Sigmoid colon (tissue), 6 donors: ENCODE measurements at regions not wholly inside any gene's neighbourhood (a gene's known extent, or its start where the extent isn't known, plus 50 kb on each side); places are given as distances from the start of the nearest gene placed in this dataset.

Experiments used
- DNase-seq: peaks from one replicate; pipeline ENCODE4 v3.0.0-alpha.2; 2019
- H3K27ac ChIP-seq, 4 donors: fragments of 200-600 bp; sonication (generic); one replicate each; pipeline ENCODE4 v1.5.1; 2016 to 2019; ENCODE audit warnings: mild to moderate bottlenecking in 1 of 4
- H3K27me3 ChIP-seq, 3 donors: fragments of 200-600 bp; sonication (generic); one replicate each; pipeline ENCODE4 v1.5.1; 2019; ENCODE audit warnings: mild to moderate bottlenecking in 1 of 3
- H3K36me3 ChIP-seq, 4 donors: fragments of 200-600 bp; sonication (generic); one replicate each; pipeline ENCODE4 v1.5.1; 2016 to 2019
- H3K4me1 ChIP-seq, 4 donors: fragments of 200-600 bp; sonication (generic); one replicate each; pipeline ENCODE4 v1.5.1; 2017 to 2019
- H3K4me3 ChIP-seq, 4 donors: fragments of 200-600 bp; sonication (generic); one replicate each; pipeline ENCODE4 v1.5.1; 2017 to 2019; ENCODE audit warnings: mild to moderate bottlenecking in 2 of 4, moderate library complexity in 1 of 4
- H3K9me3 ChIP-seq, 4 donors: fragments of 200-600 bp in 3 of 4; sonication (generic) in 3 of 4; one replicate each; pipeline versions ENCODE4 v1.5.1 to v1.6.1; 2013 to 2019
- CTCF ChIP-seq, 4 experiments: fragments of 450-650 bp in 3 of 4; fragments of 200-600 bp in 1 of 4; IDR thresholded peaks; one replicate each; pipeline ENCODE4 v1.5.1; 2016 to 2019; ENCODE audit warnings: antibody characterized with exemption in 4 of 4, mild to moderate bottlenecking in 3 of 4, moderate library complexity in 2 of 4
- EP300 ChIP-seq, 4 donors: sonication (generic); formaldehyde crosslinking; IDR thresholded peaks; one replicate each; pipeline ENCODE4 v1.6.1; 2017; ENCODE audit warnings: antibody characterized with exemption in 4 of 4
- POLR2A ChIP-seq, 2 donors: fragments of 450-650 bp; IDR thresholded peaks; one replicate each; pipeline ENCODE4 v1.6.1; 2016; ENCODE audit warnings: antibody characterized with exemption in 2 of 2, mild to moderate bottlenecking in 2 of 2, moderate library complexity in 2 of 2
- POLR2AphosphoS5 ChIP-seq, 4 donors: sonication (generic); formaldehyde crosslinking; IDR thresholded peaks; one replicate each; pipeline ENCODE4 v1.6.1; 2017; ENCODE audit warnings: antibody characterized with exemption in 4 of 4
- WGBS, 2 donors: extraction: QIAGEN DNeasy Blood & Tissue Kit; methylation state at CpG; one replicate each; pipeline ENCODE4 v1.1.7; 2013; 5-methylcytosine and 5-hydroxymethylcytosine counted together
- intact Hi-C: fragments of 100-400 bp; cut with DNase I; formaldehyde crosslinking; loops from one replicate; pipeline ENCODE4 v1.15.1; 2023
- donor health status: healthy with polysubstance abuse.
- donor health status: healthy.

- no peaks in the 10 kb centered on the region for H3K9me3 ChIP-seq
- H3K36me3 ChIP-seq: no peaks in the 10 kb centered on the region
- H3K27ac ChIP-seq: no peak overlapping the region
- no peaks in the 10 kb centered on the region for H3K27me3 ChIP-seq
- TF ChIP-seq EP300 (IDR thresholded peaks at IDR 0.05) (no peak), POLR2AphosphoS5 (IDR thresholded peaks at IDR 0.05) (no peak), POLR2A (IDR thresholded peaks at IDR 0.05) (no peak), CTCF (IDR thresholded peaks at IDR 0.05) (no peak)
- H3K4me3 ChIP-seq: no peak overlapping the region
- intact Hi-C loops: no loop called here
- H3K4me1 ChIP-seq: no peaks in the 10 kb centered on the region
- no peak for DNase-seq
- WGBS, 2 donors: 71 to 81% methylated on average over 4 of the region's 4 CpGs
Measured at GRCh38 chr20:60232380-60232779, 274.2 kb downstream of the CDH26 start.

- intact Hi-C loops: no loop called here
- WGBS, 2 donors: 46 to 63% methylated on average over 3 of the region's 3 CpGs
Measured at GRCh38 chr20:60233018-60233630, 274.9 kb downstream of the CDH26 start.

GRCh38 chr20:60236613-60237012 lies 278.4 kb downstream of the CDH26 start:
- WGBS, 2 donors: 62 to 66% methylated on average over 1 of the region's 1 CpG
- peaks cover 0 to 3% (median 0%) of the 10 kb centered on the region in 3 donors for H3K27me3 ChIP-seq

More at GRCh38 chr20:60233018-60233630, 274.9 kb downstream of the CDH26 start:
- Histone ChIP-seq H3K36me3 (no peaks in the 10 kb centered on the region), H3K9me3 (peaks cover 0 to 4% (median 0%) of the 10 kb centered on the region in 4 donors), H3K27ac (no peak overlapping the region), H3K4me1 (no peaks in the 10 kb centered on the region), H3K27me3 (no peaks in the 10 kb centered on the region), H3K4me3 (no peak overlapping the region)
- TF ChIP-seq POLR2AphosphoS5 (IDR thresholded peaks at IDR 0.05) (no peak), EP300 (IDR thresholded peaks at IDR 0.05) (no peak)
- no peak for DNase-seq

GRCh38 chr20:60237981-60238380 lies 279.8 kb downstream of the CDH26 start:
- Histone ChIP-seq H3K4me3 (no peak overlapping the region), H3K9me3 (peaks cover 0 to 5% (median 0%) of the 10 kb centered on the region in 4 donors), H3K4me1 (no peaks in the 10 kb centered on the region), H3K27me3 (peaks cover 0 to 3% (median 0%) of the 10 kb centered on the region in 3 donors), H3K27ac (no peak overlapping the region), H3K36me3 (no peaks in the 10 kb centered on the region)
- WGBS, 2 donors: 67 to 86% methylated on average over 7 of the region's 7 CpGs
- intact Hi-C loops: no loop called here
- TF ChIP-seq CTCF (IDR thresholded peaks at IDR 0.05) (no peak), EP300 (IDR thresholded peaks at IDR 0.05) (no peak), POLR2AphosphoS5 (IDR thresholded peaks at IDR 0.05) (no peak), POLR2A (IDR thresholded peaks at IDR 0.05) (no peak)
- DNase-seq: no peak

More at GRCh38 chr20:60236613-60237012, 278.4 kb downstream of the CDH26 start:
- Histone ChIP-seq H3K4me1 (no peaks in the 10 kb centered on the region), H3K9me3 (peaks cover 0 to 5% (median 0%) of the 10 kb centered on the region in 4 donors), H3K36me3 (no peaks in the 10 kb centered on the region), H3K27ac (no peak overlapping the region), H3K4me3 (no peak overlapping the region)
- intact Hi-C loops: no loop called here
- no peak for DNase-seq
- TF ChIP-seq EP300 (IDR thresholded peaks at IDR 0.05): no peak
- TF ChIP-seq POLR2A (IDR thresholded peaks at IDR 0.05): no peak
- TF ChIP-seq CTCF (IDR thresholded peaks at IDR 0.05): no peak
- TF ChIP-seq POLR2AphosphoS5 (IDR thresholded peaks at IDR 0.05): no peak

GRCh38 chr20:60238992-60239660 lies 280.9 kb downstream of the CDH26 start:
- no peaks in the 10 kb centered on the region for H3K36me3 ChIP-seq
- DNase-seq: no peak
- H3K27ac ChIP-seq: no peak overlapping the region
- intact Hi-C loops: no loop called here
- TF ChIP-seq CTCF (IDR thresholded peaks at IDR 0.05): no peak
- peaks cover 0 to 5% (median 0%) of the 10 kb centered on the region in 4 donors for H3K9me3 ChIP-seq
- H3K4me3 ChIP-seq: no peak overlapping the region
- peaks cover 0 to 3% (median 0%) of the 10 kb centered on the region in 3 donors for H3K27me3 ChIP-seq
- WGBS, 2 donors: 72 to 77% methylated on average over 11 of the region's 11 CpGs
- H3K4me1 ChIP-seq: no peaks in the 10 kb centered on the region
